ENCODE measurements at regions not wholly inside any gene's neighbourhood (a gene's known extent, or its start where the extent isn't known, plus 50 kb on each side); places are given as distances from the start of the nearest gene placed in this dataset.

- Histone ChIP-seq H3K9me3 (no peaks in the 10 kb centered on the region), H3K4me1 (ENCODE audit: low read depth) (peaks cover 6% of the 10 kb centered on the region), H3K36me3 (ENCODE audit: low read depth) (no peaks in the 10 kb centered on the region), H3K4me3 (no peak overlapping the region)
- peak in 1 of 3 donors; percentile 30 for DNase-seq
- intact Hi-C loops (cut with DNase I, micrococcal nuclease) = no loop called here
- no peak for TF ChIP-seq CTCF (IDR thresholded peaks at IDR 0.05)
- peak; percentile 3 for ATAC-seq
These were observed 117.7 kb upstream of the GSC start for GRCh38 chr14:94887591-94887990.

GRCh38 chr14:94886931-94887330, 117.0 kb upstream of the GSC start:
- ATAC-seq (no peak), DNase-seq (no peak)
- Histone ChIP-seq H3K36me3 (ENCODE audit: low read depth) (no peaks in the 10 kb centered on the region), H3K4me3 (no peak overlapping the region), H3K9me3 (no peaks in the 10 kb centered on the region), H3K4me1 (ENCODE audit: low read depth) (peaks cover 6% of the 10 kb centered on the region)
- no peak for TF ChIP-seq CTCF (IDR thresholded peaks at IDR 0.05)
- intact Hi-C loops (cut with DNase I, micrococcal nuclease) = no loop called here

- no peak for ATAC-seq
- Histone ChIP-seq H3K4me3 (no peak overlapping the region), H3K36me3 (ENCODE audit: low read depth) (no peaks in the 10 kb centered on the region), H3K9me3 (no peaks in the 10 kb centered on the region), H3K4me1 (ENCODE audit: low read depth) (peaks cover 6% of the 10 kb centered on the region)
- no peak for TF ChIP-seq CTCF (IDR thresholded peaks at IDR 0.05)
- no peak for DNase-seq
- intact Hi-C loops (cut with DNase I, micrococcal nuclease) = no loop called here
These were observed 115.7 kb upstream of the GSC start for GRCh38 chr14:94885481-94886155.

- Histone ChIP-seq H3K9me3 (no peaks in the 10 kb centered on the region), H3K4me1 (ENCODE audit: low read depth) (peaks cover 6% of the 10 kb centered on the region), H3K4me3 (no peak overlapping the region), H3K36me3 (ENCODE audit: low read depth) (no peaks in the 10 kb centered on the region)
- no peak for ATAC-seq
- TF ChIP-seq CTCF (IDR thresholded peaks at IDR 0.05) = no peak
- intact Hi-C loops (cut with DNase I, micrococcal nuclease) = no loop called here
- DNase-seq = no peak
These were observed 114.8 kb upstream of the GSC start for GRCh38 chr14:94884616-94885230.

GRCh38 chr14:94882401-94882800, 112.5 kb upstream of the GSC start:
- DNase-seq (no peak), ATAC-seq (no peak)
- H3K36me3 ChIP-seq (ENCODE audit: low read depth) = no peaks in the 10 kb centered on the region
- H3K9me3 ChIP-seq = no peaks in the 10 kb centered on the region
- no peak overlapping the region for H3K4me3 ChIP-seq
- H3K4me1 ChIP-seq (ENCODE audit: low read depth) = no peaks in the 10 kb centered on the region
- no peak for TF ChIP-seq CTCF (IDR thresholded peaks at IDR 0.05)
- intact Hi-C loops (cut with DNase I, micrococcal nuclease) = no loop called here
